PC-3 (cell line): ENCODE measurements at regions not wholly inside any gene's neighbourhood (a gene's known extent, or its start where the extent isn't known, plus 50 kb on each side); places are given as distances from the start of the nearest gene placed in this dataset.

Experiments used
- ATAC-seq: fragments of 200-7000 bp; cut with Tn5 transposase; 2 replicates; pipeline ENCODE4 v1.9.1; 2020; ENCODE audit warnings: mild to moderate bottlenecking, moderate library complexity
- BruUV-seq: library from RNA; stranded (reverse); fragments of 400-500 nt; replicated peaks from 2 replicates; lab custom pipeline; 2021; lab: Mats Ljungman, UMichigan
- CTCF ChIA-PET: fragments of 300-600 bp; sonication (Branson Sonifier 250); formaldehyde crosslinking; loops from one replicate; lab custom pipeline; 2022; ENCODE audit warnings: antibody characterized with exemption; lab: Charles Lee
- POLR2A ChIA-PET: fragments of 300-600 bp; sonication (Branson Sonifier 250); formaldehyde crosslinking; loops from one replicate; lab custom pipeline; 2022; ENCODE audit warnings: antibody characterized with exemption; ENCODE audit not compliant: unreplicated experiment; lab: Charles Lee
- DNase-seq: peaks from one replicate; pipeline ENCODE4 v3.0.0-alpha.2; 2015
- H2AFZ ChIP-seq: fragments of 300-600 bp; sonication (generic); 2 replicates; pipeline ENCODE4 v1.6.0; 2016; ENCODE audit warnings: antibody characterized with exemption, low read length
- H3F3A ChIP-seq: fragments of 300-600 bp; sonication (generic); one replicate; pipeline ENCODE4 v1.6.0; 2017; ENCODE audit warnings: antibody characterized with exemption, low read length, control low read depth, mild to moderate bottlenecking; ENCODE audit not compliant: unreplicated experiment
- H3K27ac ChIP-seq: fragments of 300-600 bp; sonication (generic); 2 replicates; pipeline ENCODE4 v1.5.1; 2016; ENCODE audit warnings: mild to moderate bottlenecking, low read length
- H3K27me3 ChIP-seq: fragments of 300-600 bp; sonication (generic); 2 replicates; pipeline ENCODE4 v1.6.1; 2016; ENCODE audit warnings: low read length, mixed read lengths
- H3K36me3 ChIP-seq: fragments of 300-600 bp; sonication (generic); 2 replicates; pipeline ENCODE4 v1.6.1; 2016; ENCODE audit warnings: low read depth, mixed run types, low read length, mixed read lengths
- H3K4me1 ChIP-seq: fragments of 300-600 bp; sonication (generic); 2 replicates; pipeline ENCODE4 v1.5.1; 2016; ENCODE audit warnings: low read length; ENCODE audit not compliant: insufficient read depth
- H3K4me2 ChIP-seq: fragments of 300-600 bp; sonication (generic); 2 replicates; pipeline ENCODE4 v1.6.0; 2016; ENCODE audit warnings: low read length
- H3K4me3 ChIP-seq: fragments of 300-600 bp; sonication (generic); 2 replicates; pipeline ENCODE4 v1.5.1; 2016; ENCODE audit warnings: mild to moderate bottlenecking, low read length, mixed read lengths
- H3K79me2 ChIP-seq: fragments of 300-600 bp; sonication (generic); 2 replicates; pipeline ENCODE4 v1.6.1; 2017; ENCODE audit warnings: low read length, mixed read lengths
- H3K9ac ChIP-seq: fragments of 300-600 bp; sonication (generic); 2 replicates; pipeline ENCODE4 v1.6.0; 2016; ENCODE audit warnings: mild to moderate bottlenecking, low read length
- H3K9me2 ChIP-seq: fragments of 300-600 bp; sonication (generic); replicated peaks from 2 replicates; pipeline ENCODE4 v1.6.1; 2016; ENCODE audit warnings: mixed run types, low read length, mixed read lengths
- H3K9me3 ChIP-seq: fragments of 300-600 bp; sonication (generic); 2 replicates; pipeline ENCODE4 v1.6.1; 2016; ENCODE audit warnings: low read length, mixed read lengths
- H4K20me1 ChIP-seq: fragments of 300-600 bp; sonication (generic); 2 replicates; pipeline ENCODE4 v1.6.1; 2016; ENCODE audit warnings: low read length, mixed read lengths
- CTCF ChIP-seq: fragments of 300-600 bp; sonication (generic); conservative IDR thresholded peaks from 2 replicates; pipeline ENCODE4 v1.5.1; 2017; ENCODE audit warnings: antibody characterized with exemption, low read depth, mild to moderate bottlenecking, low read length
- EZH2 ChIP-seq: fragments of 300-600 bp; sonication (generic); IDR thresholded peaks from one replicate; pipeline ENCODE4 v1.6.1; 2017; ENCODE audit warnings: antibody characterized with exemption, mild to moderate bottlenecking, low read length; ENCODE audit not compliant: unreplicated experiment
- EZH2phosphoT487 ChIP-seq: fragments of 300-600 bp; sonication (generic); IDR thresholded peaks from 2 replicates; pipeline ENCODE4 v1.6.1; 2018; ENCODE audit warnings: mild to moderate bottlenecking, antibody characterized with exemption, low read length, borderline replicate concordance
- intact Hi-C: fragments of 100-400 bp; cut with micrococcal nuclease; formaldehyde crosslinking; loops from 2 replicates; pipeline ENCODE4 v1.9.0; 2023

- H3F3A ChIP-seq, result no peaks in the 10 kb centered on the region
- H3K4me1 ChIP-seq, result peaks cover 9% of the 10 kb centered on the region
- no peaks in the 10 kb centered on the region for H3K79me2 ChIP-seq
- ATAC-seq (peak; percentile 59), DNase-seq (peak; percentile 33)
- no peaks in the 10 kb centered on the region for H3K9me2 ChIP-seq
- H3K27ac ChIP-seq, result no peak overlapping the region
- H3K9me3 ChIP-seq, result no peaks in the 10 kb centered on the region
- no peak overlapping the region for H3K9ac ChIP-seq
- intact Hi-C loops, result loop anchor here (2.0 to 10.0 kb wide), 4 partner anchors 117 to 632 kb away; partner anchors contain the start of gene GLI3
- H3K4me3 ChIP-seq, result no peak overlapping the region
- no peaks in the 10 kb centered on the region for H3K27me3 ChIP-seq
- no peak overlapping the region for H2AFZ ChIP-seq
- POLR2A ChIA-PET, result no interaction called here
- H3K36me3 ChIP-seq, result no peaks in the 10 kb centered on the region
- H4K20me1 ChIP-seq, result no peaks in the 10 kb centered on the region
- no peak for TF ChIP-seq CTCF
- TF ChIP-seq EZH2, result no peak
- TF ChIP-seq EZH2phosphoT487, result no peak
- H3K4me2 ChIP-seq, result no peak overlapping the region
- no TSS peak for BruUV-seq
- CTCF ChIA-PET, result interaction anchor here (0.6 to 1.0 kb wide), 3 partner anchors 117 to 617 kb away, joined by 3 to 5 read pairs (median 3); no protein-coding TSS in a partner anchor
These were observed 337.1 kb upstream of the GLI3 start for GRCh38 chr7:42573881-42574672.

- BruUV-seq, result no TSS peak
- H3K36me3 ChIP-seq, result no peaks in the 10 kb centered on the region
- H4K20me1 ChIP-seq, result no peaks in the 10 kb centered on the region
- peaks cover 9% of the 10 kb centered on the region for H3K4me1 ChIP-seq
- H3F3A ChIP-seq, result no peaks in the 10 kb centered on the region
- no peak for DNase-seq
- no peak overlapping the region for H2AFZ ChIP-seq
- CTCF ChIA-PET, result interaction anchor here (0.6 kb wide), 1 partner anchor 225 kb away, joined by 4 read pairs; no protein-coding TSS in a partner anchor
- no peak for TF ChIP-seq EZH2phosphoT487
- no peak for TF ChIP-seq EZH2
- TF ChIP-seq CTCF, result no peak
- no peaks in the 10 kb centered on the region for H3K79me2 ChIP-seq
- no peaks in the 10 kb centered on the region for H3K9me3 ChIP-seq
- no peaks in the 10 kb centered on the region for H3K9me2 ChIP-seq
- intact Hi-C loops, result loop anchor here (5.0 to 10.0 kb wide), 3 partner anchors 338 to 630 kb away; partner anchors contain the start of gene GLI3
- H3K9ac ChIP-seq, result no peak overlapping the region
- no peak for ATAC-seq
- no peak overlapping the region for H3K27ac ChIP-seq
- H3K4me3 ChIP-seq, result no peak overlapping the region
- H3K27me3 ChIP-seq, result no peaks in the 10 kb centered on the region
- POLR2A ChIA-PET, result no interaction called here
- H3K4me2 ChIP-seq, result no peak overlapping the region
These were observed 335.6 kb upstream of the GLI3 start for GRCh38 chr7:42572561-42572960.

GRCh38 chr7:42572056-42572455 lies 335.0 kb upstream of the GLI3 start:
- Histone ChIP-seq H3F3A (no peaks in the 10 kb centered on the region), H3K9me3 (no peaks in the 10 kb centered on the region), H3K79me2 (no peaks in the 10 kb centered on the region), H4K20me1 (no peaks in the 10 kb centered on the region), H3K4me3 (no peak overlapping the region), H3K4me1 (peaks cover 14% of the 10 kb centered on the region), H3K9me2 (no peaks in the 10 kb centered on the region), H2AFZ (no peak overlapping the region), H3K9ac (no peak overlapping the region), H3K27me3 (no peaks in the 10 kb centered on the region), H3K36me3 (no peaks in the 10 kb centered on the region), H3K27ac (no peak overlapping the region), H3K4me2 (no peak overlapping the region)
- ATAC-seq, result no peak
- ChIA-PET POLR2A (interaction anchor here (0.7 kb wide), 1 partner anchor 36 kb away, joined by 12 read pairs; no protein-coding TSS in a partner anchor), CTCF (interaction anchor here (0.6 kb wide), 1 partner anchor 224 kb away, joined by 4 read pairs; no protein-coding TSS in a partner anchor)
- no peak for TF ChIP-seq EZH2phosphoT487
- no peak for TF ChIP-seq CTCF
- no peak for TF ChIP-seq EZH2
- BruUV-seq, result no TSS peak
- no peak for DNase-seq
- intact Hi-C loops, result loop anchor here (5.0 to 10.0 kb wide), 3 partner anchors 337 to 630 kb away; partner anchors contain the start of gene GLI3
